GM18519 (cell line): ENCODE measurements at regions not wholly inside any gene's neighbourhood (a gene's known extent, or its start where the extent isn't known, plus 50 kb on each side); places are given as distances from the start of the nearest gene placed in this dataset.
"Not testable (repeated sequence)": the region's sequence is repeated elsewhere in the genome, so short reads cannot be mapped to it uniquely, and the experiment has no call there.

ENCODE experiments used
- ATAC-seq: cut with Tn5 transposase; IDR thresholded peaks from one replicate; pipeline ENCODE4 v1.9.1; 2021; ENCODE audit warnings: mild to moderate bottlenecking, moderate library complexity; ENCODE audit not compliant: unreplicated experiment, low FRiP score

GRCh38 chr6:14573267-14573666, 455.7 kb downstream of the CD83 start:
- ATAC-seq, result no peak

- ATAC-seq, result no peak
Observed at GRCh38 chr6:14573703-14574290, 456.2 kb downstream of the CD83 start.

- ATAC-seq, result no peak
Observed at GRCh38 chr6:14575961-14576360, 458.4 kb downstream of the CD83 start.

- ATAC-seq, result no peak
Observed at GRCh38 chr6:14578994-14579393, 461.4 kb downstream of the CD83 start.

- ATAC-seq, result no peak
Observed at GRCh38 chr6:14582749-14583148, 465.2 kb downstream of the CD83 start.

GRCh38 chr6:14583826-14584225, 466.3 kb downstream of the CD83 start:
- ATAC-seq, result no peak

GRCh38 chr6:14584450-14584849, 466.9 kb downstream of the CD83 start:
- ATAC-seq, result no peak

GRCh38 chr6:14585689-14586088, 468.1 kb downstream of the CD83 start:
- ATAC-seq, result no peak

GRCh38 chr6:14589175-14589574, 471.6 kb downstream of the CD83 start:
- ATAC-seq, result no peak

- ATAC-seq, result no peak
Observed at GRCh38 chr6:14590586-14590985, 473.0 kb downstream of the CD83 start.

- ATAC-seq, result no peak
Observed at GRCh38 chr6:14591998-14592397, 474.4 kb downstream of the CD83 start.

- ATAC-seq, result no peak
Observed at GRCh38 chr6:14593286-14593685, 475.7 kb downstream of the CD83 start.

- no peak for ATAC-seq
Observed at GRCh38 chr6:14595751-14596150, 478.2 kb downstream of the CD83 start.

GRCh38 chr6:14596410-14596809, 478.8 kb downstream of the CD83 start:
- ATAC-seq, result no peak

GRCh38 chr6:14597090-14597489, 479.5 kb downstream of the CD83 start:
- ATAC-seq, result no peak

GRCh38 chr6:14598017-14598864, 480.7 kb downstream of the CD83 start:
- ATAC-seq, result no peak

GRCh38 chr6:14600306-14600705, 482.7 kb downstream of the CD83 start:
- ATAC-seq, result not testable (repeated sequence)

GRCh38 chr6:14601490-14601889, 483.9 kb downstream of the CD83 start:
- no peak for ATAC-seq

GRCh38 chr6:14606353-14606752, 488.8 kb downstream of the CD83 start:
- no peak for ATAC-seq

- no peak for ATAC-seq
Observed at GRCh38 chr6:14610141-14610540, 492.6 kb downstream of the CD83 start.

GRCh38 chr6:14612016-14612980, 494.7 kb downstream of the CD83 start:
- ATAC-seq, result no peak
